ENCODE measurements at regions not wholly inside any gene's neighbourhood (a gene's known extent, or its start where the extent isn't known, plus 50 kb on each side); places are given as distances from the start of the nearest gene placed in this dataset.
"Not testable (repeated sequence)": the region's sequence is repeated elsewhere in the genome, so short reads cannot be mapped to it uniquely, and the experiment has no call there.

- no peak overlapping the region for H3K4me2 ChIP-seq
- DNase-seq (ENCODE audit: low spot score): no peak
- H2AFZ ChIP-seq: no peak overlapping the region
- 53% methylated on average over 4 of the region's 4 CpGs for WGBS (ENCODE audit: low lambda C conversion rate, missing lambda C conversion rate)
- no peaks in the 10 kb centered on the region for H3K9me3 ChIP-seq (ENCODE audit: low read depth)
- H3K4me3 ChIP-seq: no peak overlapping the region
- H3K9me2 ChIP-seq (replicated peaks; ENCODE audit: insufficient read depth): no peaks in the 10 kb centered on the region
- no peaks in the 10 kb centered on the region for H3K36me3 ChIP-seq (replicated peaks; ENCODE audit: insufficient read depth, low read depth)
- H3K27ac ChIP-seq: no peak overlapping the region
- no peaks in the 10 kb centered on the region for H3K27me3 ChIP-seq
- no peaks in the 10 kb centered on the region for H4K20me1 ChIP-seq (ENCODE audit: insufficient read depth, poor library complexity, severe bottlenecking)
- no peaks in the 10 kb centered on the region for H3K79me2 ChIP-seq
- H3K4me1 ChIP-seq (ENCODE audit: insufficient read depth): no peaks in the 10 kb centered on the region
- TF ChIP-seq EZH2phosphoT487 (IDR thresholded peaks at IDR 0.05; ENCODE audit: low read depth, severe bottlenecking, unreplicated experiment): no peak
- TF ChIP-seq EZH2 (IDR thresholded peaks at IDR 0.05; ENCODE audit: borderline replicate concordance): no peak
- TF ChIP-seq CTCF (IDR thresholded peaks at IDR 0.05; ENCODE audit: poor library complexity): no peak
Observed at GRCh38 chr16:13478991-13479390, 441.0 kb upstream of the ERCC4 start.

GRCh38 chr16:13479549-13479948 is 440.4 kb upstream of the ERCC4 start:
- Histone ChIP-seq H3K9me2 (replicated peaks; ENCODE audit: insufficient read depth) (no peaks in the 10 kb centered on the region), H3K9me3 (ENCODE audit: low read depth) (no peaks in the 10 kb centered on the region), H2AFZ (no peak overlapping the region), H3K4me2 (no peak overlapping the region), H3K27ac (no peak overlapping the region), H4K20me1 (ENCODE audit: insufficient read depth, poor library complexity, severe bottlenecking) (no peaks in the 10 kb centered on the region), H3K36me3 (replicated peaks; ENCODE audit: insufficient read depth, low read depth) (no peaks in the 10 kb centered on the region), H3K79me2 (no peaks in the 10 kb centered on the region), H3K4me3 (no peak overlapping the region), H3K27me3 (no peaks in the 10 kb centered on the region), H3K4me1 (ENCODE audit: insufficient read depth) (no peaks in the 10 kb centered on the region)
- no peak for DNase-seq (ENCODE audit: low spot score)
- no peak for TF ChIP-seq EZH2 (IDR thresholded peaks at IDR 0.05; ENCODE audit: borderline replicate concordance)
- no peak for TF ChIP-seq CTCF (IDR thresholded peaks at IDR 0.05; ENCODE audit: poor library complexity)
- no peak for TF ChIP-seq EZH2phosphoT487 (IDR thresholded peaks at IDR 0.05; ENCODE audit: low read depth, severe bottlenecking, unreplicated experiment)
- WGBS (ENCODE audit: low lambda C conversion rate, missing lambda C conversion rate): 97% methylated on average over 7 of the region's 7 CpGs

GRCh38 chr16:13480801-13481200 is 439.2 kb upstream of the ERCC4 start:
- Histone ChIP-seq H3K9me2 (replicated peaks; ENCODE audit: insufficient read depth) (no peaks in the 10 kb centered on the region), H3K27ac (no peak overlapping the region), H3K4me1 (ENCODE audit: insufficient read depth) (no peaks in the 10 kb centered on the region), H3K4me3 (no peak overlapping the region), H3K27me3 (no peaks in the 10 kb centered on the region), H4K20me1 (ENCODE audit: insufficient read depth, poor library complexity, severe bottlenecking) (no peaks in the 10 kb centered on the region), H3K4me2 (no peak overlapping the region), H3K9me3 (ENCODE audit: low read depth) (no peaks in the 10 kb centered on the region), H3K36me3 (replicated peaks; ENCODE audit: insufficient read depth, low read depth) (no peaks in the 10 kb centered on the region), H2AFZ (no peak overlapping the region), H3K79me2 (no peaks in the 10 kb centered on the region)
- 82% methylated on average over 4 of the region's 4 CpGs for WGBS (ENCODE audit: low lambda C conversion rate, missing lambda C conversion rate)
- TF ChIP-seq EZH2 (IDR thresholded peaks at IDR 0.05; ENCODE audit: borderline replicate concordance) (no peak), CTCF (IDR thresholded peaks at IDR 0.05; ENCODE audit: poor library complexity) (no peak), EZH2phosphoT487 (IDR thresholded peaks at IDR 0.05; ENCODE audit: low read depth, severe bottlenecking, unreplicated experiment) (no peak)
- DNase-seq (ENCODE audit: low spot score): no peak

- Histone ChIP-seq H3K4me3 (no peak overlapping the region), H3K79me2 (no peaks in the 10 kb centered on the region), H3K4me1 (ENCODE audit: insufficient read depth) (no peaks in the 10 kb centered on the region), H3K9me3 (ENCODE audit: low read depth) (no peaks in the 10 kb centered on the region), H3K9me2 (replicated peaks; ENCODE audit: insufficient read depth) (no peaks in the 10 kb centered on the region), H4K20me1 (ENCODE audit: insufficient read depth, poor library complexity, severe bottlenecking) (no peaks in the 10 kb centered on the region), H2AFZ (no peak overlapping the region), H3K36me3 (replicated peaks; ENCODE audit: insufficient read depth, low read depth) (no peaks in the 10 kb centered on the region), H3K27me3 (no peaks in the 10 kb centered on the region), H3K27ac (no peak overlapping the region), H3K4me2 (no peak overlapping the region)
- WGBS (ENCODE audit: low lambda C conversion rate, missing lambda C conversion rate): 84% methylated on average over 3 of the region's 3 CpGs
- no peak for DNase-seq (ENCODE audit: low spot score)
- TF ChIP-seq EZH2phosphoT487 (IDR thresholded peaks at IDR 0.05; ENCODE audit: low read depth, severe bottlenecking, unreplicated experiment) (no peak), CTCF (IDR thresholded peaks at IDR 0.05; ENCODE audit: poor library complexity) (no peak), EZH2 (IDR thresholded peaks at IDR 0.05; ENCODE audit: borderline replicate concordance) (no peak)
Observed at GRCh38 chr16:13483121-13483520, 436.8 kb upstream of the ERCC4 start.

- H3K9me3 ChIP-seq (ENCODE audit: low read depth); H3K4me3 ChIP-seq; H3K4me1 ChIP-seq (ENCODE audit: insufficient read depth); H2AFZ ChIP-seq; H3K27ac ChIP-seq; H3K4me2 ChIP-seq; H4K20me1 ChIP-seq (ENCODE audit: insufficient read depth, poor library complexity, severe bottlenecking); H3K27me3 ChIP-seq; H3K79me2 ChIP-seq; DNase-seq (ENCODE audit: low spot score); H3K36me3 ChIP-seq (replicated peaks; ENCODE audit: insufficient read depth, low read depth); H3K9me2 ChIP-seq (replicated peaks; ENCODE audit: insufficient read depth): not testable (repeated sequence)
- 84% methylated on average over 3 of the region's 3 CpGs for WGBS (ENCODE audit: low lambda C conversion rate, missing lambda C conversion rate)
Observed at GRCh38 chr16:13489416-13489815, 430.5 kb upstream of the ERCC4 start.

Data from hepatocyte (in vitro differentiated cells).